K562 (cell line): ENCODE measurements at regions not wholly inside any gene's neighbourhood (a gene's known extent, or its start where the extent isn't known, plus 50 kb on each side); places are given as distances from the start of the nearest gene placed in this dataset.
A peak's percentile ranks its signal among the peaks of the same experiment; 100 is the strongest.
"Not testable (repeated sequence)": the region's sequence is repeated elsewhere in the genome, so short reads cannot be mapped to it uniquely, and the experiment has no call there.

ENCODE experiments used
- ATAC-seq: fragments of 200-7000 bp; cut with Tn5 transposase; 3 replicates; pipeline ENCODE4 v1.9.1; 2020; ENCODE audit warnings: moderate library complexity
- BruUV-seq: library from RNA; stranded (reverse); fragments of 400-500 nt; replicated peaks from 2 replicates; lab custom pipeline; 2021; lab: Mats Ljungman, UMichigan
- CTCF ChIA-PET: fragments of 300-600 bp; formaldehyde crosslinking; extraction: SDS; loops from one replicate; lab custom pipeline; 2021; ENCODE audit warnings: low intra/inter-chr PET ratio; lab: Yijun Ruan, JAX
- POLR2A ChIA-PET: fragments of 300-600, 350-650 bp; sonication (Branson Sonifier 250); formaldehyde crosslinking; extraction: SDS; loops from one replicate; lab custom pipeline; 2021; ENCODE audit warnings: antibody characterized with exemption, inconsistent platforms; lab: Yijun Ruan, JAX
- DNase-seq, 4 experiments: peaks; one replicate each; pipeline versions ENCODE4 v3.0.0 to v3.0.0-alpha.2; 2011 to 2018; ENCODE audit warnings: low spot score in 3 of 4, mixed read lengths in 3 of 4; ENCODE audit errors: extremely low read depth in 1 of 4
- FAIRE-seq: peaks from 2 replicates; lab custom pipeline; 2011; peaks lifted over from hg19 to GRCh38; lab: Jason Lieb, UNC
- H2AFZ ChIP-seq: 2 replicates; pipeline ENCODE4 v1.6.0; 2011; ENCODE audit warnings: low read depth, low read length, control low read depth, inconsistent platforms
- H3K27ac ChIP-seq: fragments of 200-600 bp; 3 replicates; pipeline ENCODE4 v1.8.0; 2011; ENCODE audit warnings: low read depth, mild to moderate bottlenecking, control low read depth, inconsistent platforms, low read length, moderate library complexity, mixed read lengths; ENCODE audit errors: extremely low read depth
- H3K27me3 ChIP-seq, 2 experiments: fragments of 300-600 bp in 1 of 2; 2 replicates in 1 of 2; 3 replicates in 1 of 2; pipeline versions ENCODE4 v1.6.0 to v1.8.0; 2011; ENCODE audit warnings: inconsistent platforms in 2 of 2, low read length in 2 of 2, mild to moderate bottlenecking in 1 of 2, mixed read lengths in 1 of 2, moderate library complexity in 1 of 2; ENCODE audit not compliant: control insufficient read depth in 2 of 2, insufficient read depth in 2 of 2
- H3K36me3 ChIP-seq: fragments of 300-600 bp; 3 replicates; pipeline ENCODE4 v1.8.0; 2011; ENCODE audit warnings: mild to moderate bottlenecking, low read length, inconsistent platforms; ENCODE audit not compliant: control insufficient read depth, insufficient read depth
- H3K4me1 ChIP-seq, 2 experiments: fragments of 200-600 bp in 1 of 2; replicated peaks in 1 of 2; 2 replicates in 1 of 2; 3 replicates in 1 of 2; pipeline versions ENCODE4 v1.5.1 to v1.8.0; 2011; ENCODE audit warnings: inconsistent platforms in 2 of 2, low read length in 2 of 2, mild to moderate bottlenecking in 1 of 2, mixed read lengths in 1 of 2, moderate library complexity in 1 of 2; ENCODE audit not compliant: control insufficient read depth in 2 of 2, insufficient read depth in 2 of 2
- H3K4me2 ChIP-seq: 2 replicates; pipeline ENCODE4 v1.6.1; 2011; ENCODE audit warnings: low read length, control low read depth, inconsistent platforms, mixed read lengths; ENCODE audit not compliant: insufficient read depth
- H3K4me3 ChIP-seq: fragments of 200-600 bp; sonication (generic), shearing (Covaris generic); 2 replicates; pipeline ENCODE4 v1.5.1; 2016; ENCODE audit warnings: control low read depth, inconsistent platforms
- H3K79me2 ChIP-seq: fragments of 200-600 bp; 3 replicates; pipeline ENCODE4 v1.8.0; 2011; ENCODE audit warnings: low read length, inconsistent platforms; ENCODE audit not compliant: control insufficient read depth, insufficient read depth
- H3K9ac ChIP-seq, 2 experiments: 2 replicates each; pipeline versions ENCODE4 v1.6.0 to v1.6.1; 2011; ENCODE audit warnings: low read depth in 2 of 2, low read length in 2 of 2, control low read depth in 1 of 2, inconsistent platforms in 1 of 2, mild to moderate bottlenecking in 1 of 2, mixed read lengths in 1 of 2; ENCODE audit not compliant: insufficient read depth in 1 of 2
- H3K9me1 ChIP-seq: one replicate; pipeline ENCODE4 v1.6.0; 2011; ENCODE audit warnings: inconsistent platforms, mild to moderate bottlenecking, low read length, moderate library complexity; ENCODE audit not compliant: control insufficient read depth, insufficient read depth
- H3K9me3 ChIP-seq: replicated peaks from 2 replicates; pipeline ENCODE4 v1.5.1; 2011; ENCODE audit warnings: low read depth, low read length, inconsistent platforms; ENCODE audit not compliant: control insufficient read depth, insufficient read depth
- H4K20me1 ChIP-seq: replicated peaks from 2 replicates; pipeline ENCODE4 v1.6.1; 2011; ENCODE audit warnings: low read length, inconsistent platforms, mixed read lengths; ENCODE audit not compliant: control insufficient read depth, insufficient read depth
- ARID1B ChIP-seq: fragments of 450-650 bp; IDR thresholded peaks from 2 replicates; pipeline ENCODE4 v1.6.1; 2016; ENCODE audit warnings: antibody characterized with exemption, mild to moderate bottlenecking, inconsistent platforms
- CBFA2T3 ChIP-seq: fragments of 450-650 bp; IDR thresholded peaks from 2 replicates; pipeline ENCODE4 v1.6.1; 2017
- MLLT1 ChIP-seq, 2 experiments: fragments of 450-650 bp; IDR thresholded peaks; 2 replicates each; pipeline ENCODE4 v1.6.1; 2016
- WGBS: fragments of 100-300 bp; shearing (Covaris generic); methylation state at CpG from one replicate; pipeline ENCODE4 v1.1.6; 2016; ENCODE audit warnings: low coverage, mixed read lengths; ENCODE audit not compliant: insufficient coverage; ENCODE audit errors: missing lambda C conversion rate; 5-methylcytosine and 5-hydroxymethylcytosine counted together
- in situ Hi-C: fragments of 300-500 bp; cut with MboI; formaldehyde crosslinking; loops from 4 replicates; pipeline ENCODE4 v1.15.0; 2018; ENCODE audit warnings: inconsistent platforms, mixed read lengths
- intact Hi-C: fragments of 100-400 bp; cut with micrococcal nuclease; formaldehyde crosslinking; loops from 2 replicates; pipeline ENCODE4 v1.14.2; 2022

GRCh38 chr7:29679963-29680362 lies 116.3 kb downstream of the PRR15 start:
- H4K20me1 ChIP-seq, H3K9me3 ChIP-seq, H3K9me1 ChIP-seq, H3K27ac ChIP-seq, intact Hi-C loops, POLR2A ChIA-PET, BruUV-seq, H3K4me1 ChIP-seq, CTCF ChIA-PET, H3K4me2 ChIP-seq, H3K27me3 ChIP-seq, H3K36me3 ChIP-seq, H3K4me3 ChIP-seq, H3K9ac ChIP-seq, in situ Hi-C loops, H2AFZ ChIP-seq: not testable (repeated sequence)
- 0% methylated on average over 1 of the region's 2 CpGs for WGBS
- FAIRE-seq, result peak; percentile 48
- ATAC-seq, result peak; percentile 51
- peaks cover 86% of the 10 kb centered on the region for H3K79me2 ChIP-seq
- DNase-seq, result peak in 1 of 4 experiments; percentile 49

- not testable (repeated sequence) for H3K9me3 ChIP-seq, H3K9me1 ChIP-seq, H3K36me3 ChIP-seq
- H3K79me2 ChIP-seq, result peaks cover 82% of the 10 kb centered on the region
- peak; percentile 48 for ATAC-seq
- TF ChIP-seq CBFA2T3 (peak; percentile 40), ARID1B (peak; percentile 4; the same call in 1 of the 2 replicates), MLLT1 (IDR thresholded peaks at IDR 0.05) (0 out of 4 replicates have a peak, but pooled peaks of 1 of the 2 experiments have one; percentile 31)
- TF ChIP-seq, all 486 proteins: peak for 3; not testable (repeated sequence) for 483
- BruUV-seq, FAIRE-seq, POLR2A ChIA-PET, CTCF ChIA-PET, H3K4me2 ChIP-seq, H3K27ac ChIP-seq, H4K20me1 ChIP-seq, intact Hi-C loops, in situ Hi-C loops, H3K27me3 ChIP-seq, H3K4me3 ChIP-seq, H3K9ac ChIP-seq, H2AFZ ChIP-seq, H3K4me1 ChIP-seq: not testable (repeated sequence)
- peak in 1 of 4 experiments; percentile 44 for DNase-seq
- WGBS, result 4% methylated on average over 2 of the region's 2 CpGs
These were observed 117.0 kb downstream of the PRR15 start for GRCh38 chr7:29680601-29681000.
